ENCODE measurements at regions not wholly inside any gene's neighbourhood (a gene's known extent, or its start where the extent isn't known, plus 50 kb on each side); places are given as distances from the start of the nearest gene placed in this dataset.

- H3K36me3 Mint-ChIP-seq (ENCODE audit: insufficient read depth), result no peaks in the 10 kb centered on the region
- no peaks in the 10 kb centered on the region for H3K4me1 Mint-ChIP-seq (ENCODE audit: low read depth)
- H3K27ac Mint-ChIP-seq, result no peak overlapping the region
- DNase-seq (ENCODE audit: low spot score, unreplicated experiment), result no peak
- H3K4me3 Mint-ChIP-seq (ENCODE audit: low read depth), result no peak overlapping the region
- no peaks in the 10 kb centered on the region for H3K9me3 Mint-ChIP-seq (ENCODE audit: low read depth)
- H3K27me3 Mint-ChIP-seq, result no peaks in the 10 kb centered on the region
- no peak for TF ChIP-seq CTCF (IDR thresholded peaks at IDR 0.05; ENCODE audit: unreplicated experiment)
Measured at GRCh38 chr11:92536883-92537282, 312.3 kb downstream of the FAT3 start.

GRCh38 chr11:92540096-92540495, 315.5 kb downstream of the FAT3 start:
- Mint-ChIP-seq H3K36me3 (ENCODE audit: insufficient read depth) (no peaks in the 10 kb centered on the region), H3K27ac (no peak overlapping the region), H3K9me3 (ENCODE audit: low read depth) (no peaks in the 10 kb centered on the region), H3K27me3 (no peaks in the 10 kb centered on the region), H3K4me3 (ENCODE audit: low read depth) (no peak overlapping the region), H3K4me1 (ENCODE audit: low read depth) (no peaks in the 10 kb centered on the region)
- no peak for DNase-seq (ENCODE audit: low spot score, unreplicated experiment)
- no peak for TF ChIP-seq CTCF (IDR thresholded peaks at IDR 0.05; ENCODE audit: unreplicated experiment)

GRCh38 chr11:92545906-92546471, 321.4 kb downstream of the FAT3 start:
- Mint-ChIP-seq H3K4me1 (ENCODE audit: low read depth) (no peaks in the 10 kb centered on the region), H3K4me3 (ENCODE audit: low read depth) (no peak overlapping the region), H3K27me3 (no peaks in the 10 kb centered on the region), H3K9me3 (ENCODE audit: low read depth) (no peaks in the 10 kb centered on the region), H3K36me3 (ENCODE audit: insufficient read depth) (no peaks in the 10 kb centered on the region), H3K27ac (no peak overlapping the region)
- no peak for DNase-seq (ENCODE audit: low spot score, unreplicated experiment)
- TF ChIP-seq CTCF (IDR thresholded peaks at IDR 0.05; ENCODE audit: unreplicated experiment), result no peak

GRCh38 chr11:92546603-92547002, 322.0 kb downstream of the FAT3 start:
- Mint-ChIP-seq H3K4me3 (ENCODE audit: low read depth) (no peak overlapping the region), H3K4me1 (ENCODE audit: low read depth) (no peaks in the 10 kb centered on the region)

GRCh38 chr11:92550411-92550810, 325.8 kb downstream of the FAT3 start:
- H3K27ac Mint-ChIP-seq, result no peak overlapping the region
- H3K36me3 Mint-ChIP-seq (ENCODE audit: insufficient read depth), result no peaks in the 10 kb centered on the region
- no peak for DNase-seq (ENCODE audit: low spot score, unreplicated experiment)
- no peak for TF ChIP-seq CTCF (IDR thresholded peaks at IDR 0.05; ENCODE audit: unreplicated experiment)
- no peaks in the 10 kb centered on the region for H3K4me1 Mint-ChIP-seq (ENCODE audit: low read depth)
- H3K9me3 Mint-ChIP-seq (ENCODE audit: low read depth), result no peaks in the 10 kb centered on the region
- no peak overlapping the region for H3K4me3 Mint-ChIP-seq (ENCODE audit: low read depth)
- no peaks in the 10 kb centered on the region for H3K27me3 Mint-ChIP-seq

More at GRCh38 chr11:92546603-92547002, 322.0 kb downstream of the FAT3 start:
- Mint-ChIP-seq H3K36me3 (ENCODE audit: insufficient read depth) (no peaks in the 10 kb centered on the region), H3K27ac (no peak overlapping the region), H3K9me3 (ENCODE audit: low read depth) (no peaks in the 10 kb centered on the region), H3K27me3 (no peaks in the 10 kb centered on the region)
- TF ChIP-seq CTCF (IDR thresholded peaks at IDR 0.05; ENCODE audit: unreplicated experiment), result no peak
- DNase-seq (ENCODE audit: low spot score, unreplicated experiment), result no peak

All from progenitor cell of endocrine pancreas (in vitro differentiated cells).